ENCODE measurements at regions not wholly inside any gene's neighbourhood (a gene's known extent, or its start where the extent isn't known, plus 50 kb on each side); places are given as distances from the start of the nearest gene placed in this dataset.
"Not testable (repeated sequence)": the region's sequence is repeated elsewhere in the genome, so short reads cannot be mapped to it uniquely, and the experiment has no call there.

- not testable (repeated sequence) for ATAC-seq (ENCODE audit: insufficient read depth, low FRiP score); H3K4me3 ChIP-seq; H3K27ac ChIP-seq (ENCODE audit: low read depth in 1 of 2, low read length in 1 of 2); H3K36me3 ChIP-seq (ENCODE audit: control insufficient read depth in 4 of 4, insufficient read depth in 4 of 4, low read length in 4 of 4); H3K4me1 ChIP-seq (ENCODE audit: control insufficient read depth in 5 of 5, insufficient read depth in 5 of 5, low read length in 5 of 5); H3K9me3 ChIP-seq (ENCODE audit: control insufficient read depth in 4 of 4, insufficient read depth in 3 of 4, low read length in 3 of 4); H3K9ac ChIP-seq (ENCODE audit: insufficient read depth in 1 of 2, low read length in 2 of 2); H3K27me3 ChIP-seq (ENCODE audit: control insufficient read depth in 3 of 3, insufficient read depth in 3 of 3, low read length in 2 of 3); DNase-seq
These were observed 2868.6 kb downstream of the RPIA start for GRCh38 chr2:91559886-91560614.

- H3K36me3 ChIP-seq (ENCODE audit: control insufficient read depth in 4 of 4, insufficient read depth in 4 of 4, low read length in 4 of 4); DNase-seq: not testable (repeated sequence)
These were observed 2870.7 kb downstream of the RPIA start for GRCh38 chr2:91562184-91562583.

GRCh38 chr2:91564700-91565099 is 2873.2 kb downstream of the RPIA start:
- not testable (repeated sequence) for H3K4me1 ChIP-seq (ENCODE audit: control insufficient read depth in 5 of 5, insufficient read depth in 5 of 5, low read length in 5 of 5); DNase-seq; H3K9ac ChIP-seq (ENCODE audit: insufficient read depth in 1 of 2, low read length in 2 of 2); H3K4me3 ChIP-seq; H3K27me3 ChIP-seq (ENCODE audit: control insufficient read depth in 3 of 3, insufficient read depth in 3 of 3, low read length in 2 of 3); H3K36me3 ChIP-seq (ENCODE audit: control insufficient read depth in 4 of 4, insufficient read depth in 4 of 4, low read length in 4 of 4); ATAC-seq (ENCODE audit: insufficient read depth, low FRiP score); H3K9me3 ChIP-seq (ENCODE audit: control insufficient read depth in 4 of 4, insufficient read depth in 3 of 4, low read length in 3 of 4); H3K27ac ChIP-seq (ENCODE audit: low read depth in 1 of 2, low read length in 1 of 2)
- WGBS, 2 donors: 87 to 90% methylated on average over 3 of the region's 3 CpGs

More at GRCh38 chr2:91562184-91562583, 2870.7 kb downstream of the RPIA start:
- H3K27ac ChIP-seq (ENCODE audit: low read depth in 1 of 2, low read length in 1 of 2); H3K9ac ChIP-seq (ENCODE audit: insufficient read depth in 1 of 2, low read length in 2 of 2); H3K9me3 ChIP-seq (ENCODE audit: control insufficient read depth in 4 of 4, insufficient read depth in 3 of 4, low read length in 3 of 4); H3K4me3 ChIP-seq; H3K27me3 ChIP-seq (ENCODE audit: control insufficient read depth in 3 of 3, insufficient read depth in 3 of 3, low read length in 2 of 3); H3K4me1 ChIP-seq (ENCODE audit: control insufficient read depth in 5 of 5, insufficient read depth in 5 of 5, low read length in 5 of 5); ATAC-seq (ENCODE audit: insufficient read depth, low FRiP score): not testable (repeated sequence)
- WGBS, 2 donors: 44 to 88% methylated on average over 1 of the region's 2 CpGs

- not testable (repeated sequence) for H3K27me3 ChIP-seq (ENCODE audit: control insufficient read depth in 3 of 3, insufficient read depth in 3 of 3, low read length in 2 of 3); DNase-seq; H3K27ac ChIP-seq (ENCODE audit: low read depth in 1 of 2, low read length in 1 of 2); H3K4me1 ChIP-seq (ENCODE audit: control insufficient read depth in 5 of 5, insufficient read depth in 5 of 5, low read length in 5 of 5); ATAC-seq (ENCODE audit: insufficient read depth, low FRiP score); H3K9me3 ChIP-seq (ENCODE audit: control insufficient read depth in 4 of 4, insufficient read depth in 3 of 4, low read length in 3 of 4); H3K4me3 ChIP-seq; H3K36me3 ChIP-seq (ENCODE audit: control insufficient read depth in 4 of 4, insufficient read depth in 4 of 4, low read length in 4 of 4); H3K9ac ChIP-seq (ENCODE audit: insufficient read depth in 1 of 2, low read length in 2 of 2)
- 88 to 89% methylated on average over 3 to 4 of the region's 7 CpGs for WGBS, 2 donors
These were observed 2874.4 kb downstream of the RPIA start for GRCh38 chr2:91565689-91566430.

GRCh38 chr2:91566611-91567010 is 2875.1 kb downstream of the RPIA start:
- ATAC-seq (ENCODE audit: insufficient read depth, low FRiP score); H3K9me3 ChIP-seq (ENCODE audit: control insufficient read depth in 4 of 4, insufficient read depth in 3 of 4, low read length in 3 of 4); H3K36me3 ChIP-seq (ENCODE audit: control insufficient read depth in 4 of 4, insufficient read depth in 4 of 4, low read length in 4 of 4); H3K9ac ChIP-seq (ENCODE audit: insufficient read depth in 1 of 2, low read length in 2 of 2); H3K27ac ChIP-seq (ENCODE audit: low read depth in 1 of 2, low read length in 1 of 2); DNase-seq; H3K4me1 ChIP-seq (ENCODE audit: control insufficient read depth in 5 of 5, insufficient read depth in 5 of 5, low read length in 5 of 5); H3K4me3 ChIP-seq; H3K27me3 ChIP-seq (ENCODE audit: control insufficient read depth in 3 of 3, insufficient read depth in 3 of 3, low read length in 2 of 3): not testable (repeated sequence)
- WGBS, 2 donors: 92 to 96% methylated on average over 6 to 8 of the region's 8 CpGs

- not testable (repeated sequence) for H3K4me1 ChIP-seq (ENCODE audit: control insufficient read depth in 5 of 5, insufficient read depth in 5 of 5, low read length in 5 of 5); H3K4me3 ChIP-seq; H3K36me3 ChIP-seq (ENCODE audit: control insufficient read depth in 4 of 4, insufficient read depth in 4 of 4, low read length in 4 of 4); DNase-seq; H3K9me3 ChIP-seq (ENCODE audit: control insufficient read depth in 4 of 4, insufficient read depth in 3 of 4, low read length in 3 of 4); ATAC-seq (ENCODE audit: insufficient read depth, low FRiP score); H3K9ac ChIP-seq (ENCODE audit: insufficient read depth in 1 of 2, low read length in 2 of 2); H3K27me3 ChIP-seq (ENCODE audit: control insufficient read depth in 3 of 3, insufficient read depth in 3 of 3, low read length in 2 of 3); H3K27ac ChIP-seq (ENCODE audit: low read depth in 1 of 2, low read length in 1 of 2)
- 87 to 88% methylated on average over 13 to 15 of the region's 18 CpGs for WGBS, 2 donors
These were observed 2876.3 kb downstream of the RPIA start for GRCh38 chr2:91567546-91568335.

GRCh38 chr2:91568391-91569338 is 2877.2 kb downstream of the RPIA start:
- not testable (repeated sequence) for DNase-seq; H3K27ac ChIP-seq (ENCODE audit: low read depth in 1 of 2, low read length in 1 of 2); ATAC-seq (ENCODE audit: insufficient read depth, low FRiP score); H3K9me3 ChIP-seq (ENCODE audit: control insufficient read depth in 4 of 4, insufficient read depth in 3 of 4, low read length in 3 of 4); H3K27me3 ChIP-seq (ENCODE audit: control insufficient read depth in 3 of 3, insufficient read depth in 3 of 3, low read length in 2 of 3); H3K36me3 ChIP-seq (ENCODE audit: control insufficient read depth in 4 of 4, insufficient read depth in 4 of 4, low read length in 4 of 4); H3K9ac ChIP-seq (ENCODE audit: insufficient read depth in 1 of 2, low read length in 2 of 2); H3K4me1 ChIP-seq (ENCODE audit: control insufficient read depth in 5 of 5, insufficient read depth in 5 of 5, low read length in 5 of 5); H3K4me3 ChIP-seq
- WGBS, 2 donors: 79 to 86% methylated on average over 18 to 21 of the region's 25 CpGs
